ENCODE measurements at regions not wholly inside any gene's neighbourhood (a gene's known extent, or its start where the extent isn't known, plus 50 kb on each side); places are given as distances from the start of the nearest gene placed in this dataset.

GRCh38 chr10:121284936-121285335 is 313.3 kb downstream of the FGFR2 start:
- no peak for DNase-seq

GRCh38 chr10:121285406-121286196 is 312.6 kb downstream of the FGFR2 start:
- no peak for DNase-seq

DNA sequence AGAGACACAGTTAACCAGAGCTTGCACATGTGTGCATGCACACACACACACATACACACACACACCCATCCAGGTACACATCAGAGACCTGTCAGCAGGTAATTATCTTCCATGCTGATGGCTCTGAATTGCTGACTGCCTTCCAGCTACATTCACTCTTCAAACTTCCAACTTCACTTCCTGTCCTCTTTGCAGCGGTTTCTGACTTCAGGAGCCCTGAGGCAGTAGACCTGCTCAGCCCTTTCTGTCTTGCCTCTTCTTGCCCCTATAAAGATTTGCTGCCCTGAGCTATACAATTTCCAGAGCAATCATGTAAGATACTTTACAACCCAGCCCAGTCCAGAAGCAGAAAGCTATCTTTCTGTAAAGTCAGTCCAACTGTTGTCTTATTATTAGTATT is 310.2 kb downstream of the FGFR2 start:
- no peak for DNase-seq

DNA sequence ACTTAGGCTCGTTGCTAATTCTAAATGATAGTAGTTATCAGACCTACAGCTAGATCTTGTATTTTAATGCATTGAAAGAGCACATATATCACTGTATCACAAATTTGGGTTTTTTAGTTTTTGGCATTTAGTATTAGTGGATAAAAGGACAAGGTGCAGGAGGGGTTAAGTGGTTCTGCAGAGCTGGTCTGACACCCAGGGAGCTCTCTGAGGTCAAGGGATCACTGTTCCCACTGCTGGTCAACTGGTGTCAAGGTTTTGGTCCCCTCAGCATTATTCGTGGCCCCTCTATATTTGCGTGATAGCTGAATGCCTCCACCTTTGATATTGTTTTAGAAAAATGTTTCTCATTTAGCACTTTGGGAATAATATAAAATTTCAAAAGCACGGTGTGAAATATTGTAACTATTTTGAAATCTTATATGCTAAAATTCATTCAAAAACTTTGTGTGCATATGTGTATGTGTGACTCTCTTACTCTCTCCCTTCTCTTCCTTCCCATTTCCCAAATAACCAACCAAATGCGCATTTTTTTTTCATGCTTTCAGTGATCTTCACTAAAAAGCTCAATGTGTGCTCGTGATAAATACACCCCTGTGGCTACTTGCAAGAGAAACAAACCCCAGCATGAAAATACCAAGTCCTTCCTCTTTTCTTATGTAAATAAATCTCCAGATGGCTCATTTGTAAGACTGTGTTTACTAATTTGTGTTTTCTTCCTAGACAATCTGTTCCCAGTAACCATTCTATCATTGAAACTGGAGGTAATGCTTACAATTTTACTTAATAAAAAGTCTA is 309.2 kb downstream of the FGFR2 start:
- DNase-seq = no peak

DNA sequence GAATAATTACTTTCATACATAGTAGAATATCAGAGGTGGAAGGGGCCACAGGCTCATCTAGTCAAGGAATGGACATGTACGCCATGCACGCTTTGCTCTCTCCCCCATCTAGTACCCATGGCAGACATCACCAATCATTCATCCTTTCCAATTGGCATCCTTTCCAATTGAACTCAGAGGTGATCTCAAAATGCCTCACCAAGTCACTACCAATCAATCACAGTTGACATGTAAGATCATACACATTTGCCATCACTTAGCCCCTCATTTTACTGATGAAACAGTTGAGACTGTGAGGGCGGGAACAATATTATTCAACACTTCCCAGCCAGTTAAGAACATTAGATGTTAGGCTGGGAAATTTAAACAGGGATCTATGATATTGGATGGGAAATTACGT is 308.4 kb downstream of the FGFR2 start:
- DNase-seq = no peak

DNA sequence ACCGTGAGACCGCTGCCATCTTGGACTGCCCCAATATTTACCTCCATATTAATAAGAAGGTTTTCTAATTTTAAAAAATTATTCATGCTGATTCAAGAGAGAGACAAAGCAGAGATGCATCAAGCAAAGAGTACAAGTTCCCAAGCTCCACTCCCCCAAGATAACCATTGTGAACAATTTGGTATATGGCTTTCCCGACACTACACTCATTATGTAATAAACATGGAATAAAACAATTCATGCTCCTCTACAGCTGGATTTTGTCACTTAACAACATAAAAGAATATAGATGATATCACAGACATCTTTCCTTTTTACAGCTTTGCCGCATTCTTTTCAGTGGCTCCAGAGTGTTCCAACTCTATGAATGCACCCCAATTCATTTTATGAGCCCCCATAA is 307.6 kb downstream of the FGFR2 start:
- no peak for DNase-seq

GRCh38 chr10:121291376-121291775 is 306.9 kb downstream of the FGFR2 start:
- DNase-seq = no peak

- no peak for DNase-seq
Measured at GRCh38 chr10:121291823-121292222, 306.4 kb downstream of the FGFR2 start.

DNA sequence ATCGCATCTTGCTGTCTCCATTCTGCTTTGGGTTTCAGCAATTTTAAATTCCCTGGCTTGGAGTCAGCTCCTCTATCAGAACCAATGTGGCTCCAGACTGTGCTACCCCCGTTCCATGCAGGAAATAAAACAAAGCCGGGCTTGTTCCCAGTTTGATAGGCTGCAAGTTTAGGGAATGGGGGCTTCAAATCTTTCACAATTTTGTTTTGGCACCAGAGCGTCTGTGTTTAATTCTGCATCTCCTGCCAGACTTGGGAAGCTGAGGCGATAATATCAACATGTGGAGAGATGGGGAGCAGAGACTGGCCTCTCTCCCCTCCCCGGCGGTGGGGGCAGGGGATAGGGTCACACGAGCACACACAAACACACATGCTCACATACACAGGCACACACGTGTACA is 305.9 kb downstream of the FGFR2 start:
- no peak for DNase-seq

GRCh38 chr10:121293110-121293509 is 305.1 kb downstream of the FGFR2 start:
- DNase-seq = no peak

DNA sequence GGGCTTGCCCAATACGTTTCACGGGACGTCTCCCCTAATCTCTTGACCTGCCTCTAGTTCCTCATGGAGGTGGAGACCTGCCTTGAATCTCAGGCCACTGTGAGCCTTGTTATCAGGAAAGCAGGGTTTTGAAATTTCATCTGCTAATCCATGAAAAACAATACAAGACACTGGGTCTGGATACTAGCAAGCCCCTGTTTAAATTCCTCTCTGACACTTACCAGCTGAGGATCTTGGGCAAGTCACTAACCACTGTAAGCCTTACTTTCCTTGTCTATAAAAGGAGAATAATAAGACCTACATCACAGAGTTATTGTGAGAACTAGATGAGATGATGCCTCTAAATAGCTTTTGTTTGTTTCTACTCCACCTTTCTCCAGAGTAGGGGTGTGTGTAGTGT is 303.6 kb downstream of the FGFR2 start:
- DNase-seq = no peak

DNA sequence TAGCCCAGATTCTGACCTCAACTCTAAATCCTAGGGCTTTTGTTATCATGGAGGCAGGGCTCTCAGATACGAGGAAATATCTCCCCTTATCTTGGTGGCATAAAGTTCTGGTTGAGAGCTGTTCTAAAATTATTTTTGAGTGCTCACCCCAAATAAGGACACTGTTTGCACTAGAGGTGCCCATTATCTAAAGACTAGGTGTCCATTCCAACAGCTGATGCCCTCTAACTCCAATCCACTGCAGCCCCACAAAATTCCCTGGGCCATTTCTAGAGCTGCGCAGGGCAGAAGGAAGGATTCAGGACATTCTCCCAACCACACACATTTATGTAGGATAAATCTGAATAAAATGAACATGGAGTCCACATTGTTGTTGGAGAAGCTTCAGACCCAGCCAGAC is 301.9 kb downstream of the FGFR2 start:
- no peak for DNase-seq

DNA sequence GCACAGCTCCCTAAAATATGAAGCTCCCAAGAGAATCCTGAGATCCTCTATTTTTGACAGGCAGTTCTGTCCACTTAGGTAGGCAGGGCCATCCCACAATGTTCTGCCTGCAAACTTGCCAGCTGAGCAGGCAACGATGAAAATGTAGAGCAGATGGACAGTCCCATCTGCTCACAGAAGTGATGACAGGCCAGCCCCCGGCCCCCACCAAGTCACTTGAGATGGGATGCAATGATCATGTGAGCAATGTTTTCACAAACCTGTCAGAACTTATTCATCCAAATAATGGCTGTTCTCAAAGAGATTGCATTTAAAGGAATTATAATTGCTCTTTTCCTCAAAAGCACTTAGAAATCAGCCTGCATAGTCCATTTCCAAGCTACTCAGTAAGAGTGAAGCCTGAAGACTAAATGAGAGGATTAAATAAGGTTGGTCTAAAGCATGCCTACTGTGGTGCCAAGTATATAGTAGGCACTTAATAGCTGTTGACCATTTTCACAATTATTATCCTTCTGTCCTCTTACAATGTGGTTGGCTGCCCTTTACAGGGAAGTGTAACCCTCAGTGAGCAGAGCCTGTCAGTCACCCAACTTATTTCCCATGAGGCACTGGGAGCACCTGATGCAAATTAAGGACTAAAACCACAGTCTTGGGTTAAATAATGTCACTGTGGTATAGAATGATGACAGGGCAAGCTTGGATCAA is 301.2 kb downstream of the FGFR2 start:
- DNase-seq = no peak

- no peak for DNase-seq
Measured at GRCh38 chr10:121300723-121301122, 297.5 kb downstream of the FGFR2 start.

DNA sequence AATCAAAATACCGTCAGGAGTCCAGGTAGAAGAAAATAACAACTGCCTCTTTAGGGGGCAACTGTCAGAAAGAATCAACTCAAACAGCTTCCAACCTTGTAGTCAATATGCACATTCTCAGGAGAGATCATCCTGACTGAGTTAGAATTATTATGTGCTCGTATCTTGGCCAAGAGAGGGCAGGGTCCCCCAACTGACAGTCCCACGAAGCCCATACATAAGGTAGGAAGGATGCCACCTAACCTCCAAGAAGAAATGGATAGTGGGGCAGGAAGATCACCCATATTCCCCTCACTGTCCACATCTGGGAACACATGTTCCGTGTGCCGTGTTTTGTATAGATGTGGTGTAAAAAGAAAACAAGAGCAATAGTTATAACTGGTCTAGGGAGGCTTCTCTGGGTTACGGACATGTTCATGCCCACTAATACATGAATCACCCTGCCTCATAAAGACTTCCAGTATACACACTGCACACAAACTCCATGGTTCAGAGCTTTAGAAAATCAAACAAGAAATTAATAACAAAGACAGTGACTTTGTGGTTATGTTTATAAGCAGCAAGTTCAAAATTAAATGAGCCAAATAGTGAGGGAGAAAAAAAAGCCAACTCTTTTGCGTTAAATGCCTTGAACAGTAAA is 295.6 kb downstream of the FGFR2 start:
- no peak for DNase-seq

DNA sequence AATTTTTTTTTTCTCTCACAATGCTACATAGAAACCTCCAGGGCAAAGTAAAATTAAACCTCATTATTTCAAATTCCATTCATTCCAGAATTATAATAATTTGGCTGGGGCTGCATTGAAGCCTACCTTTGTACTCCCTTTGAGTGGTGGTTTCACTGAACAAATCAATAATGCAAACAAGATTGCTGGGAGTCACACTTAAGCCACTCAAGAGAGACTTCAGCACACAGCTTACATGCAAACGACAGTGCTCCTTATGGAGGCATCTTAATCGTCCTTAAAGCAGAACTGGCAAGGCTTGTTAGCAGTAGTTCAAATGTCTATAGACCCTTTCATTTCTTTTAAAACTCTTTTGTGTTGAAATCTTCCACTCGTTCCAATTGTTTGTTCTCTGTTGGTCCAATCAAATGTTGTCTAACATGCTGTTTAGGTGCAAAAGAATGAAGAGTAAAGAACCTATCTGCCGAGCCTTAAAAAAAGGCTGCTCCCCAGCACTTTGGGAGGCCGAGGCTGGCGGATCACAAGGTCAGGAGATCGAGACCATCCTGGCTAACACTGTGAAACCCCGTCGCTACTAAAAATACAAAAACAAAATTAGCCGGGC is 294.9 kb downstream of the FGFR2 start:
- no peak for DNase-seq

DNA sequence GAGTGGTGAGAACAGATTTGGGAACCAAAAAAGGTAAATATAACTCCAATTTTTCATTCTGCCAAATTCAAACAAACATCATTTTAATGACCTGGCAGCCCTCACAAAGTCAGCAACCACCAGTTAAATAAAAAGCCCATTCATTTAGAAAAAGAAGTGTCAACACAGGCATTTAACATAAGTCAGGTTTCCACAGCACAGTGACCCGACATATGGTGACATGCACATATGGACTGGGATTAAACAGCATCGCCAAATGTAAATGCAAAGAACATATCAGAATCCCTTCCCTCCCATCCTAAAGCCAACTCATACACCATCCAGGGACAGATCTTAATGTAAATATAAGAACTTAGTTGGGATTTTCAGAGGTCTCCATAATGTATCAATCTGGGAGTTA is 293.2 kb downstream of the FGFR2 start:
- no peak for DNase-seq

GRCh38 chr10:121306159-121306673 is 292.0 kb downstream of the FGFR2 start:
- no peak for DNase-seq

DNA sequence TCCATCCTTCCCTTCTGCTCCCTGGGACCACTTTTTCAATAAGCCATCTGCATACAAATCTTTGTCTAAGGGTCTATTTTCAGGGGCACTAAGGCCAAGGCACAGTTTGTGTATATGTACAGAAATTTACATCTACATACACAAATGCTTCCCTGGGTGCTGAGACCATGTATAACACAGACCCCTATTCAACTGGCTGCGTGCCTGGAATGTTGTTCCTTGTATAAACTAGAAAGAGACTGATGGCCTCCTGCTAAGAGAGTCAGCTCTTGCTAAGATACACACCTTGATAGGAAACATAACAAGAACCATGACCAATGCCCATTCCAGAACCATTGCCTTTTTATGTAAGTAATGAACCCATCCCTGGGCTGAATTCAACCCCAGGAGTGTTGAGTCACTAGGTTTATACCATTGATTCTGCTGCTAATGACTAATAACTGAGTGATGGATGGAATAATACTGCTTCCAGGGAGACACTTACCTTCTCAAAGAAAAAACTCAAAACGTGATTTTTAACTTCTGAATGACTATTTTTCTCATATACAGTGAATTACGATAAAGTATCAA is 290.7 kb downstream of the FGFR2 start:
- DNase-seq = no peak

- DNase-seq = no peak
Measured at GRCh38 chr10:121308020-121308419, 290.2 kb downstream of the FGFR2 start.

GRCh38 chr10:121309164-121309563 is 289.1 kb downstream of the FGFR2 start:
- DNase-seq = no peak

DNA sequence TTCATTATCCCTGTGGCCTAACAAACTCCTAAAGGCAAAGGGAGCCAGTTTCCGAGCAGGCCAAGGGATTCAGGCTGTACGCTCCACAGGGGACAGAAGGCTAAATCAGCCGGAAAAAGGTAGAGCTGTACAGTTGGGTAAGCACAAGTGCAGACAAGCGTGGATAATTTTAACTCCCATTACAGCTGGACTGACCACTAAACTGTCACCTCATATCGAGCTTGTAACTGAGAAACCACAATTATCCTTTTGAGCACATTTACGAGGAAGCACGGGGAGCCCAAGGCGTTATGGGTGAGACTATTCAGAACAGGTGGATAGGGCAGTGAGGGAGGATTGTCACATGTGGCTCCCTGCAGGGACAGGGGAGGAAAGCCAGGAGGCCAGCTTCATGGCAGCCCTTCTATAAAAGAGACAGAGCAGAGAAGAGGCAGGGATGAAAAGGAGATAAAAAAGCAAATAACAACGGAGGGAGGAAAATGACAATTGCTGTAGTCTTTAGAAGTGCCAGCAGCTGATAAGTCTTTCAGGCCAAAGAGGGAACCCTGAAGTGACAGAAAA is 288.0 kb downstream of the FGFR2 start:
- no peak for DNase-seq

Measured in stimulated activated CD4-positive, alpha-beta T cell treated with anti-CD3 and anti-CD28 coated beads, Interleukin-4, amount 100 ng/mL, for 1 hour (primary cell).